Lower leg skin (tissue), 3 donors: ENCODE measurements at regions not wholly inside any gene's neighbourhood (a gene's known extent, or its start where the extent isn't known, plus 50 kb on each side); places are given as distances from the start of the nearest gene placed in this dataset.

Experiments used
- POLR2A ChIP-seq, 2 donors: fragments of 450-650 bp; IDR thresholded peaks; one replicate each; pipeline ENCODE4 v1.6.1; 2016 to 2017; ENCODE audit warnings: antibody characterized with exemption in 2 of 2, mild to moderate bottlenecking in 1 of 2, moderate library complexity in 1 of 2
- TF ChIP-seq, protein P1 (sequence below), 3 donors: fragments of 450-650 bp; IDR thresholded peaks; one replicate each; pipeline ENCODE4 v1.5.1; 2016; ENCODE audit warnings: antibody characterized with exemption in 3 of 3, mild to moderate bottlenecking in 3 of 3, moderate library complexity in 2 of 3

DNA sequence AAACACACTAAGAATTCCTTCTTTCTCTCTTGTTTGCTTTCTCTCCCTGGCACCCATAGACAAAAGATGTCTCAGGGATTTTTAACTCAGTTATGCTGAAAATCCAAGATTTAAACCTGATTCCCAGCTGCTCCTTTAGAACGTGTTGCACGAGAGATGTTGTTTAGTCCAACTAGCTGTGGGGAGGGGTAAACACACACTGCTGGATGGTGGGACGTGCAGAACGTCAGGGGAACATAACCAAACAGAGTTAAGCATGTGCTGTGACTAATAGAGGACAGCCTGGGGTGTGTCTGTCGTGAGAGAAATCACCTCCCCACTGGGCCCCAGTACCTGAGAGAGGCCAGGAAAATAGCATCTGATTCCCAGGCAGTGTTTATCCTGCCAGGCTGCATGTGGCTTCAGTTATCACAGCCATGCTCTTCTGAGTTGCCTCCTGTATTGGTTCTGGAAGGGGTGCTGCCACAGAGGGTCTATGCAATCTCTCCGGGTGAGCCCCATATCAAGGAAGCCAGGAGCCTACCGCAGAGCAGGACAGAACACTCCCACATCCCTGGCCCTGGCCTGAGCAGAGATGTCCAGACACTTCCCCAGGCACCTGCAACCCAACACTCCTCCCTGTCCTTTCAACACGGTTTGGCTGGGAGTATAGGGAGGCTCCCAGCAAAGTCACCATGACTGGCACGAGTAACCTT lies 112.7 kb upstream of the EGLN3 start:
- TF ChIP-seq POLR2A (IDR thresholded peaks at IDR 0.05) = no peak
- TF ChIP-seq, protein P1, sequence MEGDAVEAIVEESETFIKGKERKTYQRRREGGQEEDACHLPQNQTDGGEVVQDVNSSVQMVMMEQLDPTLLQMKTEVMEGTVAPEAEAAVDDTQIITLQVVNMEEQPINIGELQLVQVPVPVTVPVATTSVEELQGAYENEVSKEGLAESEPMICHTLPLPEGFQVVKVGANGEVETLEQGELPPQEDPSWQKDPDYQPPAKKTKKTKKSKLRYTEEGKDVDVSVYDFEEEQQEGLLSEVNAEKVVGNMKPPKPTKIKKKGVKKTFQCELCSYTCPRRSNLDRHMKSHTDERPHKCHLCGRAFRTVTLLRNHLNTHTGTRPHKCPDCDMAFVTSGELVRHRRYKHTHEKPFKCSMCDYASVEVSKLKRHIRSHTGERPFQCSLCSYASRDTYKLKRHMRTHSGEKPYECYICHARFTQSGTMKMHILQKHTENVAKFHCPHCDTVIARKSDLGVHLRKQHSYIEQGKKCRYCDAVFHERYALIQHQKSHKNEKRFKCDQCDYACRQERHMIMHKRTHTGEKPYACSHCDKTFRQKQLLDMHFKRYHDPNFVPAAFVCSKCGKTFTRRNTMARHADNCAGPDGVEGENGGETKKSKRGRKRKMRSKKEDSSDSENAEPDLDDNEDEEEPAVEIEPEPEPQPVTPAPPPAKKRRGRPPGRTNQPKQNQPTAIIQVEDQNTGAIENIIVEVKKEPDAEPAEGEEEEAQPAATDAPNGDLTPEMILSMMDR (IDR thresholded peaks at IDR 0.05) = no peak
